HG03575 (cell line): ENCODE measurements at regions not wholly inside any gene's neighbourhood (a gene's known extent, or its start where the extent isn't known, plus 50 kb on each side); places are given as distances from the start of the nearest gene placed in this dataset.

Source experiments
- ATAC-seq: cut with Tn5 transposase; IDR thresholded peaks from one replicate; pipeline ENCODE4 v1.9.1; 2021; ENCODE audit not compliant: unreplicated experiment, insufficient number of reproducible peaks, low FRiP score; ENCODE audit errors: extremely low read depth

DNA sequence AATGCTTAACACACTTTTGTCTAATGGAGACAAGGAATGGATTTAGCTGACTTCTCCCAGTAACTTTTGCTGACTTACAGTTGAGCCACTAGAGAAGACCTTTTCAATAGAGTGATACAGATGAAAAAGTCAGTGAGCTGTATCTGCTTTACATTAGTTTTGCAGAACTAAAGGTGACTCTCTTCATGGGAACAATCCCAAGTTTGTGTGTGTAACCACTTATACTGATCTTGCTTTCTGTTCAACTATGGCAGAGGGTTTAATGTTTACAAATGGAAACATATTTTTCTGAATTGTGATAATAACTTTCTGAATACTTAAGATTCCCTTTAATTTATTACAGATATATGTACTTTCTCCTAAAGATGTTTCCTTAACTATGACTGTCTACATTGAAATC lies 182.6 kb upstream of the PUDP start:
- ATAC-seq, result no peak

DNA sequence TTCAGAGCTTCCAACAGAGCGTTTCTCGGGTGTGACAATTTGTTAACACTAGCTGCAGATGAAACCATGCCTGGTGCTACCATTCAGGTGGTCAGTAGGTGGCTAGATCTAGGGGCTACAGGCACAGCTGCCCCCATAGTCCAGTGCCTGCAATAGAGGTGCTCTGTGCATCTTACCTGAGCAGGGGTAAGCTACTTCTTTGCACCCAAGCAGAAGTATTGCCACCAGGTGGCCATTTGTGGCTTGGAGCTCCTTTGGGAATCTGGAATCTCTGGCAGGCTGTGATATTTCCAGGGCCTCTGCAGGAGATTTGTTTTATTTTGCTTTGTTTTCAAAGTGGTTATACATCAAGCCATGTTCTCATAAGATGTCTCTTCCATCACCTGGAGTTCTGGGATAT lies 170.7 kb upstream of the PUDP start:
- ATAC-seq, result no peak

DNA sequence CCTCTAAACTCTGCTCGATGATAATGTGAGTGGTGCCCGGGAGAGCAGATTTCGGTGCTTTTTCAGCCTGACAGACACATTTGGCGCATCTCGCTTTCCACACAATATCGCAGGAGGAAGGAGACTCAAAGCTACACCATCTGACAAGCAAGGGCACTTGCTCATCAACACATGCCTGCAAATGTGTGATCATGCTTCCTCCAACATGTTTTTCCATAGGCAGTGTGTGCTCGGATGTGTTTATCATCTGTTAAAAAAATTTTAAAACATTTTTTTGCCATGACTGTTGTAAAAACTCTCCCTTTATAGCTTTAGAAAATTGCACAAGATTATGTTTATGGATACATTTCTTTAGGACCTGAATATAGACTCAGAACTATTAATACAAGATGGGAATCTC lies 170.3 kb upstream of the PUDP start:
- ATAC-seq, result no peak

DNA sequence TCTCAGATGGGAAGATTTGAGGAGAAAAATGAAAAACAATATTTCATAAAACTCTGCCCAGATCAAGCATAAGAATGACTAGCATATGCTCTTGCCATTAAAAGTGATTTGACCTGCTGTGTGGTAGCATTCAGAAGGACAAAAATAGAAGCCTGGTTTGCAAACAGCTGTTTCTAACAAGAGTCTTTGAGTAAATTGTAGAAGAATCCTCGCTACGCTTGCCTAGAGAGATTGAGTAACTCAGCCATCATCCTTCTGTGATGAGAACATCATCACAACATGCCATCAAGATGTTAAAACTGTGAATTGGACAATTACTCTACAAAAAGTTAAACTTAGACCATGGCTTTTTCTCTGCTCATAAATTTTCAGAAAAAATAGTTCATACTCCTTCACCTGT lies 168.9 kb upstream of the PUDP start:
- ATAC-seq, result no peak

DNA sequence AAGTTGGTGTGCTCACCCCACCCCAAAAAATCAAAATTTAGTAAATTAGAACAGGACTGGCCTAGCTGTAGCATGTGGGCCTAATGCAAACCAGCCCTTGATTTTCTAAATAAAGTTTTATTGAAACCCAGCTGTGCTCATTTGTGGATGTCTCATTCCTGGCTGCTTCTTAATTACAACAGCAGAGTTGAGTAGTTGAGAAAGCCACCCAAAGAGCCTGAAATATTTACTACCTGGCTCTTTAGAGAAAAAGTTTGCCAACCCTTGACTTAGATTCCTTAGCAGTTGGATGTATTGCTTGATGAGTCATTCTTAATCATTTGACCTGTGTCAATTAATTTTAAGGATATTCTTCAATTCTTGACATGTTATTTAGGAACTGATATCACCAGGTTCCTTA lies 168.3 kb upstream of the PUDP start:
- no peak for ATAC-seq

DNA sequence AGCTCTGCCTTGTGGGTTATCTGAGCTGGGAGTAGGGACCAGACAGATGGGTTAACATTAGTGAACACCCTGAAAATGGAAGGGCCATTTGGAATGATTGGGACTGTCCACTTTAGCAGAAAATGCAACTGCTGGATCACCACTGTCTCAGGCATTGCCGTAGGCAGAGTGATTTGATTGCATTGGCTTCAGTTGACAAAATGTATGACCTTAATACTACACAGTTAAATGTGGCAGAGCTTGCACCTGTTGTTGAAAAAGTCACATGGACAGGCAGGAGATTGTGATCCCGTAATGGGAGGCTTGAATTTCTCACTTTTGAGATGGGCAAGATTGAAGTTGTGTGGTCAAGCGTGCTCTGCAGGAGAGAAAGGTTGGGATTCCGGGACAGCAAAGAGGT lies 166.5 kb upstream of the PUDP start:
- ATAC-seq, result no peak

DNA sequence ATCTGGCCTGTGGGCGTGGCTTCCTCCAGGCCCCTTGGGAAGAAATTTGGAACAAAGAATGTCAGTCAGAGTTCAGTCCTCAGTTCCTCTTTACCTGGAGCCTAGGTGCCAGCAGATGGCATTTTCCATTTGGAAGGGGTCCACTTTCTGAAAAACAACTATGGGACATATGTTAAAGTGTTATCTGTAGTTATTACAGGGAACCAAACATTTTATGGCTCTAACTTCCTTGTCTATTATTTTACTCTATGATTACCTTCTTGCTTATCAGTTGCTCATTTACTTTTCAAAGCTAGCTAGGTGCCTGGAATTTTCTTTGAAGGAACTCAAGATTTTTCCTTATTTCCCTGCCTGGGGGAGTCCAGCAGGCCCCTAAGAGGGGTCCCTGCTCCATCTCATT lies 159.8 kb upstream of the PUDP start:
- no peak for ATAC-seq

DNA sequence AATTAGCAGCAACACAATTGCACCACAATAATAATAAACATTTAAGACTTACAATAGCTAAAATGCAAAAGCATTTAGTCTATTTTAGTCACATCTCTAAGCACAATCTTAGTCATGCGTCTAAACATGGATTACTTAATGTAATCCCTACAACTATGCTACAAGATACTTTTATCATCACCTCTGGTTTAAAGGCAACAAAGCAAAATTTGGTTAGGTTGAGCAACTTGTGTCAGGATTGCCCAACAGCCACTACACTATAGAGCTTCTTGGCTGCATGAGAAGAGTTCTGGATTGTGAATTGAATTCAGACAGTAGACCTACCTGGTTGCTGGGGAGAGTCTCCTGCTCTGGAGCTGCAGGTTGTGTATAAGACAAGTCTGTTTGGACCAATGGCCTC lies 146.5 kb upstream of the PUDP start:
- no peak for ATAC-seq

DNA sequence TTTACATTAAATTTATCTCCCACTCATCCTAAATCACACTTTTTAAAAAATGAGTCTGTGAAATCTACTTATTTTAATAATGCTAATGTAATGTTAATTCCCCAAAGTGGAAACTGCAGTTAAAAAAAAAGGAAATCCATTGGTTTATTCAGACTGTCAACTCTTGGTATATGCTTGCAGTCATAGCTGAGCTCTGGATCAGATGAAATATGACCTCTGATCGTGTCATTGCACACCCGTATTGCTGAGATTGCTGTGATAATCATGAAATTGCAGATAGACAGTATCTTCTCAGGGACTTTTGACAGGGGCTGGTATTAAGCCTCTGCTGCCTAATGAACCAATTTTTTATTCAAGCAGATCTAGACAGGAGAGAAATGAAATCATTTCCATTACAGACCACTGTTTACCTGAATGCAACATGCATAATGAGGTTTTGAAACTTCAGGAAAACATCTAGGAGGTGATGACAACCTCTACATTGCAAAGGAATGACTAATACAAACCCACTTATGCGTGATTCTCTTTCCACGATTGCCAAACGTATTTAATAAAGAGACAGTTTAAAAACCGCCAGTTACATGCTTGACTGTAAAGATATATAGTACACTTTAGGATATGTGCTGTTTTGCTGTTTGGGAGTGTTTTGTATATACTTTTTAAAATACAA lies 138.3 kb upstream of the PUDP start:
- ATAC-seq, result no peak

DNA sequence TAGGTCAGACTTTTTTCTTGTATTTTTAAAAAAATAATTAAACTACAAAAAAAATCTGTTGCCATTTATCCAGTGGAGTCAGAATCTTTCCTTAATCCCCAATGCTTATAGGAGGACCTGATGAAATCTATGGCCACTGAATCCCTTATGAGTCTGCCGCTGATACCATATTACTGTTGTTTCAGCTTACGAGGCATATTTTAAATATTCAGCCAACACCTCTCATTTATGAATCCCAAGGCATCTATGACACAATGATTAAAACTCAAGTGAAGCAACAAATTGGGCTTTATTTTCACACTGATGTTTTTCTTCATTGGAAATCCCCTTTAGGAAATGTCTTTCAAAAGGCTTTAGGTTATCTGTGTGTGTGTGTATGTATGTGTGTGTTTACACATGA lies 137.8 kb upstream of the PUDP start:
- no peak for ATAC-seq

DNA sequence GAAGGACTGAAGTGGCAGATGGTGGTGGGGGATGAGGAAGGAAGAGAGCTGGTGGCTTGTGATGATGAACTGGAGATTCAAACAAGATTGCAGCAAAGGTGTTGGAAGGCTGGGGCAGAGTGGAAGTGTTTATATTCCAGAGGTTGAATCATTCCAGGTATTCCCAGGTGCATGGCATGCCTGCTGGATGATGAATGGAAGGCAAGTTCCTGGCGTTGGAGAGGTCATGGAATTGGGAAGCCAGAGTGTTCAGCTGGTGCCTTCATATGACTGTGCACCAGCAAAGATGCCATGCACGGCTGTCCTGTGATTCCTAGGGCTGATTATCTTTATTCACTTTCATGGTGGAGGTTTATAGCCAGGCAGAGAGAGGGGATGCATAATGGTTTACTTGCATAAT lies 135.8 kb upstream of the PUDP start:
- ATAC-seq, result no peak

DNA sequence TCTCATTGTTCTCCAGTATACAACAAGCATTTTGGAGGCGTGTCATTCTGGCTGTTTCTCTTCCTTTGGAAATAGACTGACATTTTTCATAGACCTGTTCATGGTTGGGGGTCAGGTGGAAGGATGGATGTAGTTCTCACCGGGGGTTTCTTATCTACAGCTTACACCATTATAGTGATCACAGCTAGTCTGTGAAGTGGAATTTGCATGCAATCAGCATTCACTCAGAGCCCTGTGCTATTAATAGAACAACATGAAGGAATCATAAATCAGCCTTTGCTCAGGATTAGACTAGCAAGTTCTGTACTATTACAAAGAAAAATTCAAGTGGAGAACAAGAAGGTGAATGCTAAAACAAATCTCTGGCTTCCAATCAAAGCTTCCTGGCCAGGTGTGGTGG lies 132.6 kb upstream of the PUDP start:
- ATAC-seq, result no peak

DNA sequence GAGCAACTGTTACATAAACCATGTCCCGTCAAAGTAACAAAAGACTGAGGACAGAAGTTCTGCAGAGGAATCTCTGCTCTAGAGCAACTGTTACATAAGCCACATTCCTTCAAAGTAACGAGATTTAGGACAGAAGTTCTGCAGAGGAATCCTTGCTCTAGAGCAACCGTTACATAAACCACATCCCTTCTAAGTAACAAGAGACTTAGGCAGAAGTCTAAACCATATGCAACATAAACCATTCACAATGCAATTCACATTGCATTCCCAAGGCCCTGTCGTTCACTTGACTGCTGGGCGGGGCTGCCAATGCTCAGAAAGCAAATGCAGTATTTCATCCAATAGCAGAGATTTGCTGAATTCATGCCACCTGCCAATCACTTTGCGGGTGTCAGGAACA lies 124.4 kb upstream of the PUDP start:
- ATAC-seq, result no peak

DNA sequence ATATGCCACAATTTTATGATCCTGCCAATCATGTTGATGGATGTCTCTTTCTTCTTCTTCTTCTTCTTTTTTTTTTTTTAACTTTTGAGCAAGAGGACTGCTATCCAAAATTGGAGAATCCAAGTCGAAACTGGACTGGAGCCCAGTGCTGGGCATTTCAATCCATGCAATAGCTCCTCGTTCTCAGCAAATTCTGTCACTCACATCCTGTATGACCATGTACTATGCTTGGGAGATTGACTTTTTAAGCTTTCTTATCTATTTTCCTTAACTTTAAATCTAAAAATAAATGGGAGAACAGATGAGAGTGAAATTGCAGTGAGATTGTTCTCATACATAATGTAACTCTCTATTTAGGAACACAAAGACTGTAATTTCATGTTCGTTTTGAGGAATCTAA lies 123.0 kb upstream of the PUDP start:
- no peak for ATAC-seq

DNA sequence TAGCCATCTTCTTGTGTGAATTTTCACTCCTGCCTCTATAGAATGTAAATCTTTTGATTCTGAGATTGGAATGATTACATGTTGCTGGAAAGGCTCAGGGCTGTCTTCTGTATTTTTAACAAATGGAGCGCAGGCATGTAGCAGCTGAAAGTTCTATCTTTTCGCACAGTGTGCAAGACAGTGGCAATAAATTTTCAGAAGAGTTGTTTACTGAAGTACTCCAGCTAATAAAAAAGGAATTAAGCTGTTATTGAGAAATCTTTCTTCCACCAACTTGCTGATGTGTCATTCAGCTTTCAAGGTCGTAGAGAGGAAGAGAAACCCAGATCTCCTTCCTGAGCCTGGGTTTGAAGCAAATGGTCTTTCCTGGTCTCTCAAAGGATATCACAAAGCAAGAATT lies 122.0 kb upstream of the PUDP start:
- no peak for ATAC-seq

DNA sequence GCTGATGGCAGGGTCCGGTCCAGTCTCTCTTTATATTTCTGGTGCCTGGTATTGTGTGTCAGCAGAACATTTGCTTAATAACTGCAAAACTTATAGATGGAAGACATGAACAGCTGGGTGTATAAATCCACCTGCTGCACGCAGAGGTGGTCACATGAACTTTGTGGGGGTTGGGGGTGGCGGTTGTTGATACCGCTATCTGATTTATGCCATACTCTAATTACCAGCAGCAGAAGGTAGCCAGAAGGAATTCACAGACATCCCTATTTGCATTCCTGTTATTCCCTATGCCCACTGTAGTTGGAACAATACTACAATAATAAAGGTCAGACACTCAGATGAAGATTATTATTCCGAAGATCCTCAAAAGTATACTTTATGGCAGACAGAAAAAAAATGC lies 121.6 kb upstream of the PUDP start:
- no peak for ATAC-seq

DNA sequence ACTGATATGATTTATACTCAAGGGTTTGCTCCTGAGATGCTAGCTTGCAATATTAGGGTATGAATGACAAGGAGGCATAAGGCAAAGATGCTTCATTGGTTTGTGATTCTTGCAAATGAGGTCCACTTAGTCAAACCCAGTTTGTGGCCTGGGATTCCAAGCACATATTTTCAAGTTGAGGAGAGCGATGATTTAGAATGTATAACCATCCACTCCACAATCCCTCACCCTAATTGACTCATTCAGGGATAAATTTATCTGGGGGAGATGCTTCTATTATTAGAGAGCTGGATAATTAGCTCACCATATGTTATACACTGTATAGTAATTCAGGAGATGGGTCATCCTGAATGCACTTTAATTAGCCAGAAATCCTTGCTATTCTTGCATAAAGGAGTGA lies 118.3 kb upstream of the PUDP start:
- no peak for ATAC-seq

DNA sequence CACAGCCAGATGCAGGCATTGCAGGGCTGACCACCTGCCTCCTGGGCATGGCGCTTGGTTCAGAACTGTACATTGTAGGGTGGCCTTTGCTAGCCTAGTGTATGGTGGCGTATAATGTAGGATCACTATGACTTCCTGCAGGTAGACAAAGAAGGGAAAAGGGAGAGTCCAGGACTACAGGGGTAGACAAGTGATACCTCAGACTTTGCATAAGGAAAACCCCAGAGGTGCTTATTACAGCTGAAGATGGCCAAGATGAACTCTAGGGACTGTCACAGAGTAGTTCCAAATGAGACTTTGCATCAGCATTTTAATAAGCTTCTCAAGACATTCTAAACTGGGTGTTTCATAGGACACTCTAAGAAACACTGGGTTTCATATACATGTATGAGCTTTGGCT lies 116.4 kb upstream of the PUDP start:
- no peak for ATAC-seq

DNA sequence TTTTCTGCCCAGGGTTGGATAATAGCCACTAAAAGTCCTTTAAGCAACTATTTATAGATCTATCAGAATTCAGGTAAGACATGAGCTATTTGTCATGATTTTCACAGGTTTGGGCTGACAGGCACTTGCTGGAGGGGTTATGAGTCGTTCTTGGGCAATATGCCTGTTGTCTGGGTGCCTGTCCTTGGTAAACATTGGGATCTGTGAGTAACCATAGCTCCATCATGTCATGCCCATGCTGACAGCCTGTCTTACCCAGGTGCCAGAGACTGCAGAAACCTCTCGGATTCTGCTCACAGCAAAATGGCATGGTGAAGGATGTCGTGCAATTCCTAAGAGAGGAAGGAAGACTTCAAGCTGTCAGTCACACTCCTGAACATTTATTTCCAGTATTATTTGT lies 116.0 kb upstream of the PUDP start:
- ATAC-seq, result no peak

DNA sequence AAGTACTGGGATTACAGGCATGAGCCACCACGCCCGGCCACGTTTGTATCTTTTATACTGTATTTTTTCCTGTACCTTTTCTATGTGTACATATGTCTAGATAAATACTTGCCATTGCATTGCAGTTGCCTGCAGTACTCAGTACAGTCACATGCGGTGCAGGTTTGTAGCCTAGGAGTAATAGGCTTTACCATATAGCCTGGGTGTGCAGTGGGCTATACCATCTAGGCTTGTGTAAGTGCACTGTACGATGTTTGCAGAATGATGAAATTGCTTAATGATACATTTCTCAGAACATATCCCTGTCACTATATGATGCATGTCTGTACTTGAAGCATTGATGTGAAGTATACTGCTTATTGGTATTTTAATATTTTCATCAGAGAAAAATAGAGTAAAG lies 115.4 kb upstream of the PUDP start:
- no peak for ATAC-seq

DNA sequence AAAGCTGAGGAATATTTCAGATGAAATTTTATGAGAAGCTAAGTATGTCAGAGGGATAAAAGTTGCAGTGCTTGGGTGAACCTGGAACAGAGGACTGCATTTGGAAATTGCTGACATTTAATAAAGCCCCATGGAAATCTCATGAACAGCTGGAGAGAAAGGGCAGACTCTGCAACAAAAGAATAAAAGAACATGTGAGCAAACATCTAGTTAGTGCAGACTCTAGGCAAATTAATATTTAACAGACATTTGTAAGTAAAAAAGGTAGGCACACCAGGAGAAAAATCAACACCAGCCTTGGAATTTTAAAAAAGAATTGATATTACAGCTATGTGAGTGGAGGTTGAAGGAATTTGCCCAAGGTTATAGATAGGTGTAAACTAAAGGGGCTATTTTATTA lies 114.6 kb upstream of the PUDP start:
- ATAC-seq, result no peak
